SKM-1 treated with dmso at 0.1 percent for 144 hours (cell line): ENCODE measurements at regions not wholly inside any gene's neighbourhood (a gene's known extent, or its start where the extent isn't known, plus 50 kb on each side); places are given as distances from the start of the nearest gene placed in this dataset.

Source experiments
- DNase-seq: peaks from one replicate; lab custom pipeline; 2025; ENCODE audit not compliant: unreplicated experiment; lab: John Stamatoyannopoulos, UW

DNA sequence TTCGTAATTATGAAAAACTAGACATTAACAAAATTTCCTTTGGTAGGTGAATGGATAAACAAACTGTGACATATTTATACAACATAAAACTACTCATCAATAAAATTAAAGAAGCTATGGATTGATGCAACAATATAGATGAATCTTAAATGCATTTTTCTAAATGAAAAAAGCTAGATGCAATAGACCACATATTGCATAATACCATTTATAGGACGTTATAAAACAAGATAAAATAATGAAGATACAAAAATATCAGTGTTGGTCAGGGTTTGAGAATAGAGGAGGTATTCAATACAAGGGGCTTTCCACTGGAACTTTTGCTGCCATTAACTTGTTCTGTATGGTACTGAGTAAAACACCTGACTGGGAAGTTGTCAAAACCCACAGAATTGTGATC is 314.4 kb downstream of the GRB14 start:
- DNase-seq = no peak

DNA sequence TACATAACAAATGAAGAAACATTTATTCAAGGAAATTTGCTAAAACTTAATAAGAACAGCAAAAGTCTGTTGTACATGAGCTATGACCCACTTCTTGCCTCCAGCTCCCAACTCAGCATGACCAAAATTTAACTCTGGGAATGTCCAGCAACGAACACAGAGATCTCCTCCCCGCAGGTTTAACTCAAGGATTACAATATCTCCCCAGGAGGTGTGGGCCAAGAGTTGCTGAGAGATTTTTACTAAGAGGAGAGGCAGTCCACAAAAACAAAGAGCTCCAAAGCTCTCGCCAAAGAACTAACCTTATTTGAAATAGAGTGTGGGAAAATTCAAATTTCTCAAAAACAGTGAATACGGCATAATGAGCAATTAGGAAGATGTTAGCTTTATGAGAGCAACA is 318.5 kb downstream of the GRB14 start:
- DNase-seq = no peak

DNA sequence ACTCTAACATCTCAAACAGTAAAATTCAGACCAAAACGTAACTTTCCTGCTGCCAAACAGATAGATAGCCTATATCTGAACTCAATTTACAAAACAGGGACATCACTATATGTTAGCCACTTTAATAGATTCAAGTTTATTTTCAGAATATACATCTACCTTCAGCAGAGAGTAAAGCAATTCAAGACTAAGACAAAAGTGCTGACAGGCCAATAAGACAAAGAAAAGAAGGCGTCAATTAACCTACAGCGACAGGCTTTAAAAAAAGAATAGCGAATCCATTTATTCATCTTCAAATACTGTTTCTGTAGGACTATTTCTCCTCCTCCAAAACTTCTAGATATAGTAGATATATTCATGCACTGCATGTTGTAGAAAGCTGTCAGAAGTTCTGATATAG is 333.0 kb downstream of the GRB14 start:
- DNase-seq = no peak

DNA sequence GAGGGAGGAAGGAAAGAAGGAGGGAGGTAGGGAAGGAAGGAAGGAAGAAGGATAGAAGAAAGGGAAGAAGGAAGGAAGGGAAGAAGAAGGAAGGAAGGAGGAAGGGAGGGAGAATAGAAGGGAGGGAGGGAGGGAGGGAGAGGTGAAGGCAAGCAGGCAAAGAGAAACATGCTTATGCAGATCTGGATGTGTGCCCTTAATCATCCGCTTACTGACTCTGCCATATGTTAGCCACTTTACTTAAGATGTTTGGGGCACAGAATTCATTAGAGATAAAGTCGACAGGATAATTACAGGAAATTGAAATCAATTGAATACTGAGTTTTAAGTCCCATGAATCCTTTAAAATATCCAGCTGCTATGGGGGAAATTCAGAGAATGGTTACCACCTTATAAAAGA is 334.2 kb downstream of the GRB14 start:
- no peak for DNase-seq

DNA sequence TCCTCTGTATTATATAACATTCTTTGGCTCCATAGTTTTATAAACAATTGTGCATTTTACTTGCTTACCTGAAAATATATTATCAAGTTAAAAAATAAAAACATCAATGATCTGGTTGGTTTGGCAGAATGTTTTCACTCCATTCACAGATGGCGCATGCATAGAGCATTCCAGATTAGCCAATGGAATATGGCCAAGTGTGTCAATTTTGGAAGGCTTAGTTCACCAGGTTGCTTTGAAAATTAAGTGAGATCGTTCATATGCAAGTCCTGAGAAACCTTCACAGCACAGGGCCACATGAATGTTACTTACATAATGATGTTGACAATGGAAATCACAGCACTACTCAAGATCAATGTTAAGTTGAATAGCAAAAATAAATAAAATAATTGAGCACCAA is 335.7 kb downstream of the GRB14 start:
- DNase-seq = no peak

DNA sequence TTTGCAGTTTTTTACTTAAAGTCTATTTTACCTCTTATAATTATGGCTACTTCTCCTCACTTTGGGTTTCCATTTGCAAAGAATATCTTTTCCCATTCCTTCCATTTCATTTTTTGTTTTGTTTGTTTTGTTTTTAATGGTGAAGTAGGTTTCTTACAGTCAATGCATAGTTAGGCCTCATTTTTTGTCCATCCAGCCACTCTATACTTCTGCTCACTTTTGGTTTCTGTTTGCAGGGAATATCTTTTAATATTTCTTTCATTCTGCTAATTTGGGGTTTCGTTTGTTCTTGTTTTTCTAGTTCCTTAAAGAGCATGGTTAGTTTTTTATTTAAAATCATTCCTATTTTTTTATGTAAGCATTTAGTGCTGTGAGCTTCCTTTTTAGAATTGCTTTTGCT is 339.4 kb downstream of the GRB14 start:
- no peak for DNase-seq

DNA sequence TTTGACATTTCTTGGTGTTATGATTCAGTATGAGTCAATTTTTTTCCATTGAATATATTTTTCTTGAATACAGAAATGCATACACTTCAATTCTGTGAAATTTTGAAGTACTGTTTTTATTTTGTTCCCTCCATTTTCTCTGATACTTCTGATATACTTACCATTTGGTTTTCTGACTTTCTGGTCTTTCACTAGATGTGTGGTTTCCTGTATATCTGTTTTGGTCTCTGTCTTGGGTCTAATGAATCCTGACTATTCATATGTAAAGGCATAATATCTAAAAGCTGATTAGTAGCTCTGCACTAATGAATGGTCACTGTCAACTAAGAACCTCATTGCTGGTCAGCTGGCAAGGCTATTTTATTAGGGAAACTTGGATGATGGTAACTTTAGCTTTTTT is 345.6 kb downstream of the GRB14 start:
- no peak for DNase-seq

DNA sequence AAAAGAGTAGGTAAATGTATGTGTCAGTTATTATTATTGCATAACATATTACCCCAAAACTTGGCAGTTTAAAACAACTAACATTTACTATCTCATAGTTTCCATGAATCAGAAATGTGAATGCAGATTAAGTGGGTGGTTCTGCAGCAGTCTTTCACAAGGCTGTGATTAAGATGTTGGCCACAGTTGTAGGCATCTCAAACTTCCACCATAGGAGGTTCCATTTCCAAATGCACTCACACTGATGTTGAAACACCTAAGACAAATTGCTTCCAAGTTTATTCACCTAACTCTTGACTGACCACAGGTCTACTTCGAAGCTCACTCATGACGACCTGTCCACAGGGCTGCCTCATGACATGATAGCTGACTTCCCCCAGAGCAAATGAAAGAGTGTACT is 360.8 kb downstream of the GRB14 start:
- DNase-seq = no peak

DNA sequence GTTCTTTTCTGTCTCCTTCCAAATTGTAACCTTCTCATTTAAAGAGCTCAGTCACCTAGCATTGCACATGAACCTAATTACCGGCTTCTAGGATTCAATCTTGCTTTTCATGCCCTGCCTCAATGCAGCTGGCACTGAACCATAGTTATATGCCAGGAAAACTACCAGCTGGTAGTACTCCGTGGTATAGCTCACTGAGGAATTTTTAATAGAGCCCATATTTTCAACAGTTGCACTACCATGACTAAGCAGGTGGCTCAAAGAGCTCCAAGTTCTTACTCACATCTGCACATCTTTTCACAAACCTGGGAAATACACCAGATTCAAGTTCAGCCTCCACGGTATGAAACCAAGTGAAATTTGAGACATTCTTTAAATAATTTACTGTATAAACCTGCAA is 363.5 kb downstream of the GRB14 start:
- DNase-seq = no peak

DNA sequence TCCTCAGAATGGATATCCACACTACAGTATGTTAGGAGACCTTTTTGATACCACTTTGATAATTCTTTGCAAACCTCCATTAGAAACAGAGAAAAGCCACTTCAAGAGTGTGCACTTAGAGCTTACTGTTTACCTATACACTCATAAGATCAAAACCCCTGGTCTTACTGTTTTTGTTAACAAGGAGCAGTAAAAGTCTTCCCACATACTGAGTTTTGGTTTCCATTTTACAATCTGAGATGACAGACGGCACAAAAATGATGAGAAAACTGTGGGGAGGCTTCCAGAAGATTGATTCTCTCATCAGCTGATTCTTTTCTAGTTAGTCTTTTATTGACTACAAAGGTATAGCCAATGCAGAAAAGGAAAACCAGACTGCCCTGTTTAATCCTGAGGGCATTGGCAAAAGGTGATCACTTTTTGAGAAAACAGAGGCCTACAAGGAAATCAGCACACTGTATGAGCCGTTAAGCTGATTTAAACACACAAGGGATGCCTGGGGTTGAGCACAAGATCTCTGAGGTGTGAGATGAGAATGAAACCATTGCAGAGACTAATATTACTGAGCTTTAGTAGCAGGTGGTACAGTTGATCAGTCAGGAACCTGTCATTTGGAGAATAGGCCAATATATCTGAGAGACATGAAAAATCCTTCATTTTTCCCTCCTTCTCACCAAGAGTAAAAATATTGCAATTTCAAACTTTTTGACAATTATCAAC is 368.6 kb downstream of the GRB14 start:
- DNase-seq = no peak

DNA sequence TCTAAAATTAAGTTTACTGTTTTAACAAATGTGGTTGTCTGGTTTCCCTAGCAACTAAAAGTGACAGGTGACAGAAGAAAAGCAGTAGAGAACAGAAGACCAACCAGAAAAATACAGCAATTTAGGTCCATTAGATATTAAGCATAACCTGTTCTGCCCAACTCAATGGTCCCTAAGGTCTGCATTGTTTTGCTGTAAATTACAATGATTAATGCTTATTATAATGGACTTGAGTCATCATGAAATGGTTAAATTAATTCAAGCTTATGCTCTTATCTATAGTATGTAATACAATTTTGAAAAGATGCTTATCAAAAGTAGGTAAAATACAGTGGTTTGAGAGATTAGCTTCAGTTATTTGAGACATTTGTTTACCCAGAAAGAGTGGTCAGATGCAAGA is 378.0 kb downstream of the GRB14 start:
- DNase-seq = no peak

DNA sequence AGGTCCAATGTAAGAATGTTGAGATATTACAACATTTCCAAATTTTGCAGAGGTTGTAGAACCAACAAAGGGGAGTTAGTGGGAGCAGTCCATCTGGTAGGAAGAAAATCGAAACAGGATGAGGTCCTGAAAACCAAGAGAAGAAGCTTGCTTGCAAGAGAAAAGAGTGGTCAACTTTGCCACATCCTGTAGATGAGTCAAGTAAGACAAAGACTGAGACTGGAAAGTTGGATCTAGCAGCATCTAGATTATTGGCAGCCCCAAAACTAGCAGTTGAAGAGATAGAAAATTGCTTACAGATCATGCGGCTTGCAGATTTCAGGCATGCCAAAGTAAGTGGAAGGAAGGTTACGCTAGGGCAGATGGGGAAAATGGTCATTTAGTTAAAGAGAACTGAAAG is 378.9 kb downstream of the GRB14 start:
- no peak for DNase-seq

DNA sequence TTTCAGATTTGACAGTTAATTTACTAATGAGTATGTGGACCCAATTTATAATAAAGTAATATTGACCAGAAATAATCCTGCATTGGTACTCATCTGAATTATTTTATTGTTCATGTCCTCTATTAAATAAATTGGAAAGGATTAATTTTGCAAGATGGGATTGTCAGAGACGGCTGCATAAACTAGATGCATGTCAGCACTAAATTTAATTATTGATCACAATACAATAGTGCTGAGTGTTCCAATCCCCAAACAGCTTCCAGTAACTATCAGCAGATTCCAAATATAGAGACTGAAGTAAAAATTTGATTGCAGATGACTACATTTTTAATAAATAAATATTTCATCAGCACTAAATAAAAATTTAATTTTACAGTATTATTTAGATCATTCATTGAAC is 387.2 kb downstream of the GRB14 start:
- DNase-seq = no peak

DNA sequence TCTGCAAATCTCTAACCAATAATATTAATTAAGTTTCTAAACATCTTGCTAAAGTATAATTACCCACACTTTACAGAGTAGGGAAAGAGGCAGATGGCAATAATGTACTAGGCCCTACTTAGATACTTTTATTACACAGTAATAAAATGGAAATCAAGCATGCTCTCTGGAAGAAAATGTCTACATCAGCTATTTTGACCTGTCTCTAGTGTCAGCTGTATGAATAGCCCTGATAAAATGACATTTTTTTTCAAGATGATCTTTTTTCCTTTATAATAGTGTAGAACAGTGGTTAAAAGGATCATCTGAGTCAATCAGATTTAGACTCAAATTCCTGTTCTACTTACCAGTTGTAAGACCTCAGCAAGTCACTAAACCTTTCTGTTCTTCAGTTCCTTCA is 397.3 kb downstream of the GRB14 start:
- DNase-seq = no peak

DNA sequence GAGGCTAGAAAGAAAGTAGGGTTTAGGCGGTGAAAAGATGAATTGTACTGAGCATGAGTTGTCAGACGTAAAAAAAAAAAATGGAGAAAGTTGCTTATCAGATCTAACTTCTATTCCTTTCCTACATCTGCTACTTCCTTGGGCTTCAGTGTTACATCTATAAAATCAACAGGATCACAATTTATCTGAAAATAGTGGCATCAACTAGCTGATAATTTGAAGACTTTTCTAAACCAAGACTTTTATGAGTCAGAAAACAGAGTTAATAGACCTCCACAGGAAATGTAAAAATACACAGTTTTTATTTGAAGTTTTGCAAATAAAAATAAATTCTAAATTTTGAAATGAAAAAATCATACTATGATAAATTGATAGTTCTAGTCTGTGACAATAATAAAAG is 399.8 kb downstream of the GRB14 start:
- DNase-seq = no peak

DNA sequence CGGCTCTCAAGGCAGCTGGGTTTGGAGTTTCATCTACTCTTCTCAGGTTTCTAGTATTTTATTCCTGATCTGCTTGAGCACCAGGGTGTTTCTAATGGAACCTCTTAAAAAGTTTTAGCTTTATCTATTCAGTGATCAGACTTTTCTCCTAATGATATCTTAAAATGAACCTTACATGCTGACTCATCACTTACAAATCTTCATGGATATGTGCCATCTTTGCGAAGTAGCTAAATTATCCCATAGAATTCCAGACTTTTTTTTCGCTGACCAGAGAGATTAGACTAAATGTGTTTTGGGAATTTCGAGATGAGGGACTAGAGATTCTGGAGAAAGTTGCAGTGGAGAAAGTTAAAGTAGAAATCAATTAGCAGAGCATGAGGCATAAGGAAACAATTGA is 401.0 kb downstream of the GRB14 start:
- no peak for DNase-seq

DNA sequence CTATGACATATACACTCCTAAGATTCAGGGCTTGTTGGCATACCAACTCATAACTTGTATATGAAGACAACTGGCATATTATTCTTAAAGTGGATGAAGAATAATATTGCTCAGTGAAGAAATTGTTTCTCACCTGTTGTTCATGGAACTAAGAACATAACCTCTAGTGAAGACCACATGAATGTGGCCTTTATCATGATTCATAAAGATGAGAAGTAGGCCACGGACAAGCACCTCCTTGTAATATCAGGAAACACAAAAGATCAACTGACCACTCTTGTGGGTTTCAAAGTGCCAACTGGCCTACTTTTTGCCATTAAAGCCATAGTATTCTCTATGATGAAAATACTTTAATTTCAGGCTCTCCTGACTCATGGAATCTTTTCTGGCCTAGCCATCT is 407.4 kb downstream of the GRB14 start:
- no peak for DNase-seq

DNA sequence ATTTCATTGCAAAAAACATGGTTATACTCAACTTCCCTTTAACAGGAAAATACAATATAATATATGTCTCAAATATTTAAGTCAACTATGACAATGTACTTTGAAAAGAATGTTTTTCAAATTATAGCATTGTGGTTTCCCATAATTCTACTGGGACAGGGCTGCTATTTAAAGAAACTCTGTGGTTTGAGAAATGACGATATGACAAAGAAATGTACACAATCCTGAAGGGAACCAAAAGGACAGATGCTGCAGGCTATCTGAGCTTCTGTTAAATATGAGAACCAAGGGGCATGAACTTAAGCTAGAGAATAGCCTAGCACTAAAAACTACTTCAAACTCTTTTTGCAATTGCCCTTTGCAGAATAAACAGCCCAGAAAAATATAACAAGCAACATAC is 415.9 kb downstream of the GRB14 start:
- DNase-seq = no peak

DNA sequence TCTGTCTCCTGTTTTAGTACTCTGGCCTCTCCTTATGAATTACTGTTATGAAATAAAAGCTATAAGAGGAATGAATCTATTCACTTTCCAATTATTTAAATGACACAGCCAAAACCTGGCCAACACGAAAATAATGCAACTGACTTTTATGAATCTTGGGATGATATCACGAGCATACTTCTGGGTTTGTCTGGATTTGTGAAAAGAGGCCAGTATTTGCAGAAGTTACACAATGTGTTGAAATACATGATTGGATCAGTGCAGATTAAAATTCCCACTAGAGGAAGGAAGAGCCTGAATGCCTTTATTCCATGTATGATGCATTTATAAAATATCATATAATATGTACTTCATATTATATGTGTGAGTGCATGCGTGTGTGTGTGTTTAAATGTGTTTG is 418.2 kb downstream of the GRB14 start:
- no peak for DNase-seq

DNA sequence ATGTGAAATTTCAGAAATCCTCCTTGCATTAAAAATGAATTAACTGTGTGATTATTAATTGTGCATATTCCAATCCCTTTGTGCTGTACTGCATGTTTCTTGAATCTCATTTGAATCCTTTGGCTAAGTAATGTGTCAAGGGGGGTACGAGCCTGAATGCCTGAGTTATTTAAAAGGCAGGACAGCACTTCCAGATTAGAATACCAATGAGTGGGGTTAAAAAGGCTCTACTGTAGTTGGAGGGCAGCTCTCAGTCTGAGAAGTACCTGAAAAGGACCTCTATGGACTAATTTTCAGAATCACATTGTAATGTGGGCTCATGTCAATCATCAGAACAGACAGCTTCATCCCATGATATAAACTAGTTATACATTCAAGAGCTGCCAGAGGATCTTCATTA is 423.0 kb downstream of the GRB14 start:
- no peak for DNase-seq

DNA sequence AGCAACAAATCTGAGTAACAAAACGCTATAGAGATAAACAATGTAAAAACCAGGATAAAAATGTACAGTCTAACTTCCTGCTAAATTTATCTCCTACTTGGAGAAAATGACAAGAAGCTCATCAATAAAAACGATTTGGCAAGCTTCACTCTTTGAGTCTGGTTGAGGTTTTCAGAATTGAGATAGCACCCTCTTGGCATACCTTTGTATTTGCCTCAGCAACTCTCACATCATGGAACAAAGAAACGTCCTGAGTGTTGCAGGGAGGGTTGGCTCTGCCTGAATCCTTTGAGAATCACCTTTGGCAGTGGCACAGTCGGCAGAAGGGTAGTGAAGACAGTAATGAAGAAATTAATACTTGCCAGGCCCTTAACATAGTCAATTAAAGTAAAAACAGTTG is 430.6 kb downstream of the GRB14 start:
- no peak for DNase-seq

DNA sequence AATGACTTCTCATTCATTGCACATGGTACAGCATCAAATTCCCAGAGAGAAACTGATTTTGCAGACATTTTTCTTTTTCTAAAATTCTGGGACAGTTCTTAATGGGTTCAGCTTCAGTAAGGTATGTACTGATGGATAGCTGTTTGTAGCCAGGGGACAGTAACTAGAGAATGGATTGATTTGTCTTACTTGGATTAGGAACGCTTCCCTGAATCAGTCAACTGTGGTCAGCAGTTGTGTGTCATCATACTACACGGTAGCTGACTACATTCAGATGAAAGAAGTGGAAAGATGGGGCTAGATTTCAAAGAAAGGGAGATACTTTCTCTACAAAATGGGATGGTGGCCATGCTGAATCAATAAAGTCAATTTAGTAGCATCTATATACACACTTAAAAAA is 431.4 kb downstream of the GRB14 start:
- DNase-seq = no peak

DNA sequence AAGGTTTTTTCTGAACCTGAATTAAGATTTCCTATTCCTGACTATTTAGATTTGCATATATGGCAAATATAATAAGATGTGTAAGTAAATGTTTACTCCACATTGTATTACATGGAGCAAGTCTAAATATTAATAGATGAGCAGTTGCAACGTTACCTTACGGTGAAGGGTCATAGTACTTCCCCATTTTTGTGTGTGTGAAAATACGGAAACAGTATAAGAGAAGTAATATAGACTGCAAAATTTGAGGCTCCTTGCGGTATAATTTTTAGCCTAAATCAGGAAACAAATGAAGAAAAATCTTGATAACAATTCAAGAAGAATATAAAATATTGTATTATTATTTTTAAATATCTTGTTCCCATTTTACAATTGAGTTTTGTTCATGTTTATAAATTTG is 434.2 kb downstream of the GRB14 start:
- no peak for DNase-seq

DNA sequence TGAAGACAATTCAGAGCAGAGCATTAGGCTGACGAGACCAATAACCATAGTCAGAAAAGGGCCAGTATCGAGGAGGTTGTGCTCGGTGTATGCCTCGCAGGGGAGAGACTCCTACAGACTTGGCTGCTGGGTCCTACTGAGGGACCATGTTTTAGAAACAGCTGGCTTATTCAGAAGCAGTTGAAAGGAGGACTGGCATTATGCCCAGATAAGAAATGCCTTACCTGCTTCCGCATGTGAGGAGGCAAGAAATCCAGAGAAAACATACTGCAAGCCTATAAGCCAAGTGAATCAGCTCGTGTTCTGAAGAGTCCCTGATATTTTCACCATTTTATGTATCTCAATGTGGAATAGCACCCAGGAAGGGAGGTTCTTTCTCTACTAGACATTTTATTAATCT is 434.7 kb downstream of the GRB14 start:
- DNase-seq = no peak
